Pulmonary artery endothelial cell (primary cell): ENCODE measurements at regions not wholly inside any gene's neighbourhood (a gene's known extent, or its start where the extent isn't known, plus 50 kb on each side); places are given as distances from the start of the nearest gene placed in this dataset.
"Not testable (repeated sequence)": the region's sequence is repeated elsewhere in the genome, so short reads cannot be mapped to it uniquely, and the experiment has no call there.

Source experiments
- DNase-seq: peaks from one replicate; pipeline ENCODE4 v3.0.0-alpha.2; 2011; ENCODE audit warnings: low read depth, low spot score

GRCh38 chr22:49357661-49358440 is 469.8 kb downstream of the BRD1 start:
- no peak for DNase-seq

GRCh38 chr22:49356428-49356827 is 471.2 kb downstream of the BRD1 start:
- no peak for DNase-seq

- DNase-seq: no peak
Observed at GRCh38 chr22:49355211-49355920, 472.3 kb downstream of the BRD1 start.

GRCh38 chr22:49354516-49355210 is 473.0 kb downstream of the BRD1 start:
- DNase-seq: no peak

- no peak for DNase-seq
Observed at GRCh38 chr22:49353235-49353634, 474.4 kb downstream of the BRD1 start.

GRCh38 chr22:49352361-49353169 is 475.1 kb downstream of the BRD1 start:
- no peak for DNase-seq

- no peak for DNase-seq
Observed at GRCh38 chr22:49351761-49352227, 475.9 kb downstream of the BRD1 start.

- DNase-seq: no peak
Observed at GRCh38 chr22:49350441-49351121, 477.1 kb downstream of the BRD1 start.

GRCh38 chr22:49349841-49350381 is 477.8 kb downstream of the BRD1 start:
- no peak for DNase-seq

GRCh38 chr22:49349181-49349835 is 478.4 kb downstream of the BRD1 start:
- no peak for DNase-seq

- DNase-seq: no peak
Observed at GRCh38 chr22:49348631-49349030, 479.0 kb downstream of the BRD1 start.

- DNase-seq: no peak
Observed at GRCh38 chr22:49347376-49347775, 480.3 kb downstream of the BRD1 start.

- DNase-seq: no peak
Observed at GRCh38 chr22:49345896-49346295, 481.8 kb downstream of the BRD1 start.

- no peak for DNase-seq
Observed at GRCh38 chr22:49344656-49345055, 483.0 kb downstream of the BRD1 start.

GRCh38 chr22:49344161-49344560 is 483.5 kb downstream of the BRD1 start:
- no peak for DNase-seq

- no peak for DNase-seq
Observed at GRCh38 chr22:49340406-49340805, 487.3 kb downstream of the BRD1 start.

GRCh38 chr22:49336483-49336882 is 491.2 kb downstream of the BRD1 start:
- not testable (repeated sequence) for DNase-seq

- no peak for DNase-seq
Observed at GRCh38 chr22:49334976-49335375, 492.7 kb downstream of the BRD1 start.

- no peak for DNase-seq
Observed at GRCh38 chr22:49334449-49334789, 493.3 kb downstream of the BRD1 start.

GRCh38 chr22:49333206-49333605 is 494.5 kb downstream of the BRD1 start:
- no peak for DNase-seq
